Erythroblast (primary cell): ENCODE measurements at regions not wholly inside any gene's neighbourhood (a gene's known extent, or its start where the extent isn't known, plus 50 kb on each side); places are given as distances from the start of the nearest gene placed in this dataset.

Source experiments
- GATA1 ChIP-seq: IDR thresholded peaks from 2 replicates; pipeline ENCODE4 v1.6.1; 2011; ENCODE audit warnings: low read depth, mild to moderate bottlenecking, control low read depth, low read length, moderate library complexity
- POLR2A ChIP-seq: IDR thresholded peaks from 2 replicates; pipeline ENCODE4 v1.6.1; 2011; ENCODE audit warnings: mild to moderate bottlenecking, low read length

DNA sequence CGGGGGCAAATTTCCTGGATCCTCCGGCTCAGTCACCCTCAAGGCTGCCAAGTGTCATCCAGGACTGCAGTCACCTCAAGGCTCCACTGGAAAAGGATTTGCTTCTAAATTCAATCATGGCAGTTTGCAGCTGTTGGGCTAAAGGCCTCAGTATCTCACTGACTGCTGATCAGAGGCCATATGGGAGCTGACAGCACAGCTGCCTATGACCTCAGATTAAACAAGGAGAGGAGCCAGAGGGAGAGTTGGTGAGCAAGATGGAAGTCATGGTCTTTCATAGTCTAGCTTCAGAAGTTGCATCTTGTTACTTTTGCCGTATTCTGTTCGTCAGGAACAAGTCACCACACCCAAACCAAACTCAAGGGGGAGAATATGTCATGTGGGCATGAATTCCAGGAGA, 849.7 kb downstream of the UQCRFS1 start:
- TF ChIP-seq GATA1 (no peak), POLR2A (no peak)
